ENCODE measurements at regions not wholly inside any gene's neighbourhood (a gene's known extent, or its start where the extent isn't known, plus 50 kb on each side); places are given as distances from the start of the nearest gene placed in this dataset.

GRCh38 chr20:1807394-1807793 is 87.8 kb upstream of the SIRPA start:
- POLR2A ChIA-PET (ENCODE audit: low non-redundant PET): no interaction called here
- H3K27me3 ChIP-seq (replicated peaks; ENCODE audit: insufficient read depth, low read depth, low read length, poor library complexity): no peaks in the 10 kb centered on the region
- H3K36me3 ChIP-seq (ENCODE audit: insufficient read depth, low read length, poor library complexity, severe bottlenecking): no peaks in the 10 kb centered on the region
- CTCF ChIA-PET: no interaction called here
- no peak overlapping the region for H3K27ac ChIP-seq (ENCODE audit: low read depth, low read length, poor library complexity, severe bottlenecking)
- intact Hi-C loops (cut with micrococcal nuclease; ENCODE audit: unreplicated experiment): loop anchor here (10.0 kb wide), 1 partner anchor 367 kb away; no protein-coding TSS in a partner anchor
- no peak overlapping the region for H3K4me3 ChIP-seq (ENCODE audit: low read depth, low read length, poor library complexity, severe bottlenecking)
- H3K4me1 ChIP-seq (ENCODE audit: insufficient read depth, low read length, poor library complexity, severe bottlenecking): peaks cover 51% of the 10 kb centered on the region
- no peak for TF ChIP-seq EZH2 (IDR thresholded peaks at IDR 0.05; ENCODE audit: borderline replicate concordance, low read depth, low read length, poor library complexity, severe bottlenecking)
- TF ChIP-seq, protein P1, sequence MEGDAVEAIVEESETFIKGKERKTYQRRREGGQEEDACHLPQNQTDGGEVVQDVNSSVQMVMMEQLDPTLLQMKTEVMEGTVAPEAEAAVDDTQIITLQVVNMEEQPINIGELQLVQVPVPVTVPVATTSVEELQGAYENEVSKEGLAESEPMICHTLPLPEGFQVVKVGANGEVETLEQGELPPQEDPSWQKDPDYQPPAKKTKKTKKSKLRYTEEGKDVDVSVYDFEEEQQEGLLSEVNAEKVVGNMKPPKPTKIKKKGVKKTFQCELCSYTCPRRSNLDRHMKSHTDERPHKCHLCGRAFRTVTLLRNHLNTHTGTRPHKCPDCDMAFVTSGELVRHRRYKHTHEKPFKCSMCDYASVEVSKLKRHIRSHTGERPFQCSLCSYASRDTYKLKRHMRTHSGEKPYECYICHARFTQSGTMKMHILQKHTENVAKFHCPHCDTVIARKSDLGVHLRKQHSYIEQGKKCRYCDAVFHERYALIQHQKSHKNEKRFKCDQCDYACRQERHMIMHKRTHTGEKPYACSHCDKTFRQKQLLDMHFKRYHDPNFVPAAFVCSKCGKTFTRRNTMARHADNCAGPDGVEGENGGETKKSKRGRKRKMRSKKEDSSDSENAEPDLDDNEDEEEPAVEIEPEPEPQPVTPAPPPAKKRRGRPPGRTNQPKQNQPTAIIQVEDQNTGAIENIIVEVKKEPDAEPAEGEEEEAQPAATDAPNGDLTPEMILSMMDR (conservative IDR thresholded peaks at IDR 0.05; ENCODE audit: low read depth, low read length): no peak
- H3K9me3 ChIP-seq (ENCODE audit: low read depth, low read length, poor library complexity, severe bottlenecking): no peaks in the 10 kb centered on the region
- BruUV-seq (replicated peaks): no TSS peak
- peak; percentile 36 for DNase-seq (ENCODE audit: low spot score)

- no TSS peak for BruUV-seq (replicated peaks)
- CTCF ChIA-PET: no interaction called here
- intact Hi-C loops (cut with micrococcal nuclease; ENCODE audit: unreplicated experiment): loop anchor here (10.0 kb wide), 1 partner anchor 368 kb away; no protein-coding TSS in a partner anchor
- no peak for DNase-seq (ENCODE audit: low spot score)
- H3K9me3 ChIP-seq (ENCODE audit: low read depth, low read length, poor library complexity, severe bottlenecking): no peaks in the 10 kb centered on the region
- POLR2A ChIA-PET (ENCODE audit: low non-redundant PET): no interaction called here
- H3K36me3 ChIP-seq (ENCODE audit: insufficient read depth, low read length, poor library complexity, severe bottlenecking): no peaks in the 10 kb centered on the region
- no peak overlapping the region for H3K4me3 ChIP-seq (ENCODE audit: low read depth, low read length, poor library complexity, severe bottlenecking)
- H3K27ac ChIP-seq (ENCODE audit: low read depth, low read length, poor library complexity, severe bottlenecking): no peak overlapping the region
- H3K4me1 ChIP-seq (ENCODE audit: insufficient read depth, low read length, poor library complexity, severe bottlenecking): peaks cover 45% of the 10 kb centered on the region
- TF ChIP-seq, protein P1 (conservative IDR thresholded peaks at IDR 0.05; ENCODE audit: low read depth, low read length): no peak
- no peak for TF ChIP-seq EZH2 (IDR thresholded peaks at IDR 0.05; ENCODE audit: borderline replicate concordance, low read depth, low read length, poor library complexity, severe bottlenecking)
- H3K27me3 ChIP-seq (replicated peaks; ENCODE audit: insufficient read depth, low read depth, low read length, poor library complexity): no peaks in the 10 kb centered on the region
These were observed 88.8 kb upstream of the SIRPA start for GRCh38 chr20:1806456-1806855.

- DNase-seq (ENCODE audit: low spot score): no peak
- no TSS peak for BruUV-seq (replicated peaks)
- TF ChIP-seq EZH2 (IDR thresholded peaks at IDR 0.05; ENCODE audit: borderline replicate concordance, low read depth, low read length, poor library complexity, severe bottlenecking): no peak
- TF ChIP-seq, protein P1 (conservative IDR thresholded peaks at IDR 0.05; ENCODE audit: low read depth, low read length): no peak
- intact Hi-C loops (cut with micrococcal nuclease; ENCODE audit: unreplicated experiment): loop anchor here (10.0 kb wide), 1 partner anchor 369 kb away; no protein-coding TSS in a partner anchor
- peaks cover 45% of the 10 kb centered on the region for H3K4me1 ChIP-seq (ENCODE audit: insufficient read depth, low read length, poor library complexity, severe bottlenecking)
- CTCF ChIA-PET: no interaction called here
- POLR2A ChIA-PET (ENCODE audit: low non-redundant PET): no interaction called here
- H3K9me3 ChIP-seq (ENCODE audit: low read depth, low read length, poor library complexity, severe bottlenecking): no peaks in the 10 kb centered on the region
- no peaks in the 10 kb centered on the region for H3K36me3 ChIP-seq (ENCODE audit: insufficient read depth, low read length, poor library complexity, severe bottlenecking)
- H3K4me3 ChIP-seq (ENCODE audit: low read depth, low read length, poor library complexity, severe bottlenecking): no peak overlapping the region
- H3K27ac ChIP-seq (ENCODE audit: low read depth, low read length, poor library complexity, severe bottlenecking): no peak overlapping the region
- H3K27me3 ChIP-seq (replicated peaks; ENCODE audit: insufficient read depth, low read depth, low read length, poor library complexity): no peaks in the 10 kb centered on the region
These were observed 89.4 kb upstream of the SIRPA start for GRCh38 chr20:1805816-1806215.
